Right lobe of liver (tissue), 4 donors: ENCODE measurements at regions not wholly inside any gene's neighbourhood (a gene's known extent, or its start where the extent isn't known, plus 50 kb on each side); places are given as distances from the start of the nearest gene placed in this dataset.

ENCODE experiments used
- POLR2A ChIP-seq: fragments of 450-650 bp; IDR thresholded peaks from one replicate; pipeline ENCODE4 v1.6.1; 2017; ENCODE audit warnings: antibody characterized with exemption, mild to moderate bottlenecking
- TF ChIP-seq, protein P1 (sequence below), 4 donors: fragments of 200-600 bp in 3 of 4; fragments of 450-650 bp in 1 of 4; IDR thresholded peaks; one replicate each; pipeline versions ENCODE4 v1.5.1 to v1.8.0; 2016 to 2022; ENCODE audit warnings: antibody characterized with exemption in 4 of 4, mild to moderate bottlenecking in 2 of 4
- donor health status: DM: no; HTN: no; CAD: no.
- donor health status: DM: no; HTN: no; CAD: no.
- donor health status: DM: no; HTN: yes; CAD: no.

DNA sequence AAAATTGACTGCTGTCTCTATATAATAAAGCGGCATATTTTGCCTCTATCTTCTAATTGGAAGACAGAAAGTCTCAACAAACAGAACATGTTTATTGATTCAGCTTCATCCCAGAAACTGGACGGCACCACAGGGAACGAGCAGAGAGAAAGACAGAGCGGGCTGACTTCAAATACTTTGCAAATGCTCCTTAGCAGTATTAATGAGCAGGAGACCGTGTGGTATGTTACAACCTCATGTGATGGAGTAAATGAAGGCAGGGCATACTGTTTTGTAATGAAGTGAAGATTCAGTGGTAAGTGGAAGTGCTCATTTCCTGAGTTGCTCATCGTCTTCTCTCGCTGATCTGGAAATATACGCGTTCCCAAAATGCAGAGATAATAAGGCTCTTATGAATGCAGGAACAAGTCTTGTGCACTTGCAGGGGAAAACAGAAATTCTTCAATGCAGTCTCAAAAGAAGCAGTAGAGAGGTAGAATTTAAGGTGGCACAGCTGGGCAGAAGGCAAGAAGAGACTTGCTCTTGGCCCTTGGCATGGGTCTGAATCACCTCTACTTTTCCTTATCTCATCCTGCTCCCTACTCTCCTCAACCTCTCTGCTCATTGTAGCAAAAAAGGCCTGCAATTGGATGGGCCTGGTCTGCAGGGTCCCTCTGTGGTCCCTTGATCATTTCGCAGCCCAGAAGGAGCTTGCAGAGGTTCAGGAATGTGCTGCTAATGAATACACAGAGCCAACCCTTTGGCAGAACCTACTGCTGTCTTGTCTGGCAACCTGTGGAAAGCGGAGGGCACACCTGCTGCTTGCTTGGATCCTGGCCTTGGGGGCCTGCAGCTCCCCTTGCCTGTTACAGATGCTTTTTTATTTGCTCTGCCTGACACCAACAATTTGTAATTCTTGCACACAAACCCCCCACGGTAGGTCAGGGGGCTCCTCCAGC is 604.9 kb upstream of the CFAP20DC start:
- TF ChIP-seq, protein P1, sequence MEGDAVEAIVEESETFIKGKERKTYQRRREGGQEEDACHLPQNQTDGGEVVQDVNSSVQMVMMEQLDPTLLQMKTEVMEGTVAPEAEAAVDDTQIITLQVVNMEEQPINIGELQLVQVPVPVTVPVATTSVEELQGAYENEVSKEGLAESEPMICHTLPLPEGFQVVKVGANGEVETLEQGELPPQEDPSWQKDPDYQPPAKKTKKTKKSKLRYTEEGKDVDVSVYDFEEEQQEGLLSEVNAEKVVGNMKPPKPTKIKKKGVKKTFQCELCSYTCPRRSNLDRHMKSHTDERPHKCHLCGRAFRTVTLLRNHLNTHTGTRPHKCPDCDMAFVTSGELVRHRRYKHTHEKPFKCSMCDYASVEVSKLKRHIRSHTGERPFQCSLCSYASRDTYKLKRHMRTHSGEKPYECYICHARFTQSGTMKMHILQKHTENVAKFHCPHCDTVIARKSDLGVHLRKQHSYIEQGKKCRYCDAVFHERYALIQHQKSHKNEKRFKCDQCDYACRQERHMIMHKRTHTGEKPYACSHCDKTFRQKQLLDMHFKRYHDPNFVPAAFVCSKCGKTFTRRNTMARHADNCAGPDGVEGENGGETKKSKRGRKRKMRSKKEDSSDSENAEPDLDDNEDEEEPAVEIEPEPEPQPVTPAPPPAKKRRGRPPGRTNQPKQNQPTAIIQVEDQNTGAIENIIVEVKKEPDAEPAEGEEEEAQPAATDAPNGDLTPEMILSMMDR (IDR thresholded peaks at IDR 0.05) = no peak
- no peak for TF ChIP-seq POLR2A
